Adrenal gland (tissue), 9 donors: ENCODE measurements at regions not wholly inside any gene's neighbourhood (a gene's known extent, or its start where the extent isn't known, plus 50 kb on each side); places are given as distances from the start of the nearest gene placed in this dataset.

Source experiments
- DNase-seq, 7 donors: peaks; one replicate each; pipeline ENCODE4 v3.0.0-alpha.2; 2019 to 2020
- H3K27ac ChIP-seq, 5 donors: fragments of 200-600 bp; sonication (generic) in 4 of 5; 1 replicate in 3 of 5; 2 replicates in 2 of 5; pipeline versions ENCODE4 v1.5.1 to v1.8.0; 2016 to 2020; ENCODE audit warnings: mild to moderate bottlenecking in 1 of 5
- H3K27me3 ChIP-seq: fragments of 200-600 bp; 2 replicates; pipeline ENCODE4 v1.8.0; 2021
- H3K36me3 ChIP-seq, 2 donors: fragments of 200-600 bp; replicated peaks in 1 of 2; 1 replicate in 1 of 2; 2 replicates in 1 of 2; pipeline versions ENCODE4 v1.5.1 to v1.8.0; 2018 to 2022
- H3K4me1 ChIP-seq, 2 donors: fragments of 200-600 bp; replicated peaks in 1 of 2; 1 replicate in 1 of 2; 2 replicates in 1 of 2; pipeline versions ENCODE4 v1.5.1 to v1.8.0; 2018 to 2021
- H3K4me3 ChIP-seq, 4 donors: fragments of 200-600 bp; sonication (generic) in 3 of 4; one replicate each; pipeline ENCODE4 v1.5.1; 2016 to 2018
- H3K9me3 ChIP-seq, 3 donors: fragments of 200-600 bp; sonication (generic) in 1 of 3; replicated peaks in 1 of 3; 1 replicate in 2 of 3; 2 replicates in 1 of 3; pipeline versions ENCODE4 v1.5.1 to v1.8.0; 2016 to 2021
- POLR2A ChIP-seq, 2 donors: fragments of 450-650 bp; IDR thresholded peaks; one replicate each; pipeline ENCODE4 v1.6.1; 2017; ENCODE audit warnings: antibody characterized with exemption in 2 of 2, mild to moderate bottlenecking in 2 of 2, moderate library complexity in 1 of 2
- WGBS, 4 donors: extraction: QIAGEN DNeasy Blood & Tissue Kit in 2 of 4; methylation state at CpG; one replicate each; pipeline versions ENCODE4 v1.1.5 to v1.1.7; 2013 to 2017; 5-methylcytosine and 5-hydroxymethylcytosine counted together
- intact Hi-C, 2 donors: fragments of 100-400 bp; cut with DNase I; formaldehyde crosslinking; loops; one replicate each; pipeline versions ENCODE4 v1.14.1 to v1.15.0; 2022 to 2023
- TF ChIP-seq, protein P1 (sequence below), 6 experiments: fragments of 450-650 bp in 4 of 6; fragments of 200-600 bp in 2 of 6; sonication (generic) in 1 of 6; IDR thresholded peaks; 1 replicate in 5 of 6; 2 replicates in 1 of 6; pipeline versions ENCODE4 v1.5.1 to v1.8.0; 2016 to 2021; ENCODE audit warnings: antibody characterized with exemption in 6 of 6, mild to moderate bottlenecking in 2 of 6, moderate library complexity in 1 of 6
- donor health status: healthy with polysubstance abuse.
- donor health status: Bipolar disorder and iron deficiency.
- donor health status: DM: yes; HTN: yes; CAD: no.
- donor health status: DM: no; HTN: no; CAD: no.
- donor health status: DM: no; HTN: no; CAD: no.

DNA sequence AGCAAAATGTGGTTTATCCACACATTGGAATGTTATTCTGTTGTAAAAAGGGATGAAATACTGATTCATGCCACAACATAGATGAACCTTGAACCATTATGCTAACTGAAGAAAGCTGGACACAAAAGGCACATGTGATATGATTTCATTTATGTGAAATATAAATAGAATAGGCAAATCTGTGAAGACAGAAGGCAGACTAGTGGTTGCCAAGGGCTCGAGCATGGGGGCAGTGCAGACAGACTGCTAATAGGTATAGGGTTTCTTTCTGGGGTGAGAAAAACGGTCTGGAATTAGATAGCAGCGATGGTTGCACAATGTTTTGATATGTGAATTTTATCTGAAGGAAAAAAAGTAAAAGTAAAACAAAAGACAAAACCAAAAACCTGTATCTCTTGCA, 54.6 kb upstream of the FNDC1 start:
- no peak overlapping the region for H3K4me3 ChIP-seq
- TF ChIP-seq POLR2A (IDR thresholded peaks at IDR 0.05): no peak
- TF ChIP-seq, protein P1, sequence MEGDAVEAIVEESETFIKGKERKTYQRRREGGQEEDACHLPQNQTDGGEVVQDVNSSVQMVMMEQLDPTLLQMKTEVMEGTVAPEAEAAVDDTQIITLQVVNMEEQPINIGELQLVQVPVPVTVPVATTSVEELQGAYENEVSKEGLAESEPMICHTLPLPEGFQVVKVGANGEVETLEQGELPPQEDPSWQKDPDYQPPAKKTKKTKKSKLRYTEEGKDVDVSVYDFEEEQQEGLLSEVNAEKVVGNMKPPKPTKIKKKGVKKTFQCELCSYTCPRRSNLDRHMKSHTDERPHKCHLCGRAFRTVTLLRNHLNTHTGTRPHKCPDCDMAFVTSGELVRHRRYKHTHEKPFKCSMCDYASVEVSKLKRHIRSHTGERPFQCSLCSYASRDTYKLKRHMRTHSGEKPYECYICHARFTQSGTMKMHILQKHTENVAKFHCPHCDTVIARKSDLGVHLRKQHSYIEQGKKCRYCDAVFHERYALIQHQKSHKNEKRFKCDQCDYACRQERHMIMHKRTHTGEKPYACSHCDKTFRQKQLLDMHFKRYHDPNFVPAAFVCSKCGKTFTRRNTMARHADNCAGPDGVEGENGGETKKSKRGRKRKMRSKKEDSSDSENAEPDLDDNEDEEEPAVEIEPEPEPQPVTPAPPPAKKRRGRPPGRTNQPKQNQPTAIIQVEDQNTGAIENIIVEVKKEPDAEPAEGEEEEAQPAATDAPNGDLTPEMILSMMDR (IDR thresholded peaks at IDR 0.05): no peak
- DNase-seq: no peak
- 54 to 68% (median 61%) methylated on average over 3 of the region's 3 CpGs for WGBS, 4 donors
- H3K27ac ChIP-seq: no peak overlapping the region
- no peaks in the 10 kb centered on the region for H3K9me3 ChIP-seq
- peaks cover 17 to 29% of the 10 kb centered on the region in 2 donors for H3K4me1 ChIP-seq
- intact Hi-C loops: no loop called here
- no peaks in the 10 kb centered on the region for H3K36me3 ChIP-seq
- H3K27me3 ChIP-seq: no peaks in the 10 kb centered on the region

DNA sequence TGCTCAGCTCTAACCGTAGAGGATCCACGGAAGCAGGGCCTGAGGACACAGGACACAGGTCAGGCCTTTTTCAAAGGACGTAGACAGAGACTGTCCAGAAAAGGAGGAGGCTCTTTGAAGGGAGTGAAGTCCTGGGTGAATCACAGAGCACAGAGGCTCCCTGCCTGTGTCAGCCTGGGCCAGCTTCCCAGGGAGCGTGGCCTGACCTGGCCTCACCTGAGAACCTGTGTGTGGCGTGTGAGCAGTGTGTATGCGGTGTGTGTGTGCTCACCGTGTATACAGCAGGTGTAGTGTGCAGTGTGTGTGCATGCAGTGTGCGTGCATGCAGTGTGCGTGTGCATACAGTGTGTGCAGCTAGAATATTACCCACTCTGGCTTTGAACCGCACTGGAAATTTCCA, 56.0 kb upstream of the FNDC1 start:
- TF ChIP-seq, protein P1 (IDR thresholded peaks at IDR 0.05): no peak
- no peak for TF ChIP-seq POLR2A (IDR thresholded peaks at IDR 0.05)
- H3K36me3 ChIP-seq: no peaks in the 10 kb centered on the region
- H3K27ac ChIP-seq: peak overlapping the region in 2 of 5 donors; percentile 23 to 51
- no peak overlapping the region for H3K4me3 ChIP-seq
- intact Hi-C loops: no loop called here
- H3K4me1 ChIP-seq: peaks cover 17 to 29% of the 10 kb centered on the region in 2 donors
- no peaks in the 10 kb centered on the region for H3K9me3 ChIP-seq
- DNase-seq: no peak
- H3K27me3 ChIP-seq: no peaks in the 10 kb centered on the region
- 80 to 85% (median 83%) methylated on average over 10 of the region's 10 CpGs for WGBS, 4 donors

DNA sequence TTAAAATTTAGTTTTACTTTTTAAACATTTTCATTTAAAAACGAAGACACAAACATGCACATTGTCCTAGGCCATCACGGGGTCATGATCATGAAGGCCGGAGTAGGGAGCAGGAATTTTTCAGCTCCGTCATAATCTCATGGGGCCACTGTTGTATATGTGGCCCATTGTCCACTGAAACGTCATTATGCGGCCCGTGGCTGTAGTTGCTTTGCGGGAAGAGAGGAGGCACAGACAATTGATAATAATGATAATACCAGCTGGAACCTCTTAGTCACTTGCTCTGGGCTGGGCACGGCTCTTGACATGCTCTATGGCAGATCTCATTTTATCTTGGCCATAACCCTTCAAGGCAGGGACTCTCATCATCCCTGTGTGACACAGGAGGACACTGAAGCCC, 56.5 kb upstream of the FNDC1 start:
- peak overlapping the region in 2 of 5 donors; percentile 23 to 51 for H3K27ac ChIP-seq
- 75 to 88% (median 83%) methylated on average over 9 of the region's 9 CpGs for WGBS, 4 donors
- peak in 1 of 7 donors; percentile 40 for DNase-seq
- H3K36me3 ChIP-seq: no peaks in the 10 kb centered on the region
- H3K9me3 ChIP-seq: no peaks in the 10 kb centered on the region
- intact Hi-C loops: no loop called here
- no peaks in the 10 kb centered on the region for H3K27me3 ChIP-seq
- peaks cover 13 to 26% of the 10 kb centered on the region in 2 donors for H3K4me1 ChIP-seq
- TF ChIP-seq, protein P1 (IDR thresholded peaks at IDR 0.05): no peak
- no peak for TF ChIP-seq POLR2A (IDR thresholded peaks at IDR 0.05)
- H3K4me3 ChIP-seq: no peak overlapping the region

DNA sequence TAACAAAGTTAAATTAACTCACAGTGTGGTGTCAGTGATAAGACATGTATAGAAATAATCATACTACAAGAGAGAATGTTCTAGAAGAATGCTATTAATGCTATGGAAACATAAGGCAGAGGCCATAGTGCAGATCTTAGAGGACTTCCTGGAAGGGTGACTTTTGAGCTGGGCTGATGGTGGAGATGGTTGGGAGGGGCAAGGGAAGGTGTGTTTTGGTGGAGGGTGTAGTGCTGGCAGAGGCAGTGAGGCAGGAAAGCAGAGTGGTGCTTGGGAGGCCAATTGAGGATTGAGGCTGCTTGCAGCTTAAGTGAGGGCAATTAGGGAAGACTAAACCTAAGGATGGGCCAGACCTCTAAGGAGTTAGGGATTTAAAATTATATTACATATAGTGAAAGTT, 58.5 kb upstream of the FNDC1 start:
- Histone ChIP-seq H3K36me3 (no peaks in the 10 kb centered on the region), H3K9me3 (no peaks in the 10 kb centered on the region), H3K27me3 (no peaks in the 10 kb centered on the region), H3K4me3 (no peak overlapping the region), H3K4me1 (peaks cover 4 to 14% of the 10 kb centered on the region in 2 donors), H3K27ac (no peak overlapping the region)
- intact Hi-C loops: no loop called here
- peak in 2 of 7 donors; percentile 6 to 20 for DNase-seq
- TF ChIP-seq, protein P1 (IDR thresholded peaks at IDR 0.05): no peak
- no peak for TF ChIP-seq POLR2A (IDR thresholded peaks at IDR 0.05)
